ENCODE measurements at regions not wholly inside any gene's neighbourhood (a gene's known extent, or its start where the extent isn't known, plus 50 kb on each side); places are given as distances from the start of the nearest gene placed in this dataset.

- Histone ChIP-seq H3K27ac (no peak overlapping the region), H3K36me3 (no peaks in the 10 kb centered on the region), H3K4me3 (no peak overlapping the region), H3K9me3 (no peaks in the 10 kb centered on the region), H3K27me3 (no peaks in the 10 kb centered on the region), H3K4me1 (no peaks in the 10 kb centered on the region)
- no peak for DNase-seq
- TF ChIP-seq CTCF (IDR thresholded peaks at IDR 0.05) (no peak), POLR2A (IDR thresholded peaks at IDR 0.05) (no peak), POLR2AphosphoS5 (IDR thresholded peaks at IDR 0.05) (no peak), EP300 (IDR thresholded peaks at IDR 0.05) (no peak)
- 28 to 63% methylated on average over 2 of the region's 2 CpGs for WGBS, 2 donors
- intact Hi-C loops (cut with DNase I), result no loop called here
Measured at GRCh38 chr21:25002676-25003075, 604.6 kb downstream of the MRPL39 start.

- H3K9me3 ChIP-seq, result no peaks in the 10 kb centered on the region
- WGBS, 2 donors, result 36 to 39% methylated on average over 3 of the region's 3 CpGs
- H3K27ac ChIP-seq, result no peak overlapping the region
- H3K4me1 ChIP-seq, result no peaks in the 10 kb centered on the region
- intact Hi-C loops (cut with DNase I), result no loop called here
- DNase-seq, result no peak
- TF ChIP-seq EP300 (IDR thresholded peaks at IDR 0.05), result no peak
- TF ChIP-seq POLR2AphosphoS5 (IDR thresholded peaks at IDR 0.05), result no peak
- TF ChIP-seq POLR2A (IDR thresholded peaks at IDR 0.05), result no peak
- TF ChIP-seq CTCF (IDR thresholded peaks at IDR 0.05), result no peak
- H3K36me3 ChIP-seq, result no peaks in the 10 kb centered on the region
- no peaks in the 10 kb centered on the region for H3K27me3 ChIP-seq
- no peak overlapping the region for H3K4me3 ChIP-seq
Measured at GRCh38 chr21:24995216-24995615, 612.1 kb downstream of the MRPL39 start.

- no peak overlapping the region for H3K4me3 ChIP-seq
- no peaks in the 10 kb centered on the region for H3K36me3 ChIP-seq
- intact Hi-C loops (cut with DNase I), result no loop called here
- H3K27ac ChIP-seq, result no peak overlapping the region
- WGBS, 2 donors, result 82 to 85% methylated on average over 4 of the region's 4 CpGs
- no peak for TF ChIP-seq CTCF (IDR thresholded peaks at IDR 0.05)
- TF ChIP-seq POLR2AphosphoS5 (IDR thresholded peaks at IDR 0.05), result no peak
- TF ChIP-seq EP300 (IDR thresholded peaks at IDR 0.05), result no peak
- no peak for TF ChIP-seq POLR2A (IDR thresholded peaks at IDR 0.05)
- H3K27me3 ChIP-seq, result no peaks in the 10 kb centered on the region
- no peak for DNase-seq
- H3K9me3 ChIP-seq, result no peaks in the 10 kb centered on the region
- no peaks in the 10 kb centered on the region for H3K4me1 ChIP-seq
Measured at GRCh38 chr21:24994717-24995116, 612.6 kb downstream of the MRPL39 start.

- Histone ChIP-seq H3K27me3 (no peaks in the 10 kb centered on the region), H3K27ac (no peak overlapping the region), H3K4me1 (no peaks in the 10 kb centered on the region), H3K36me3 (no peaks in the 10 kb centered on the region), H3K9me3 (no peaks in the 10 kb centered on the region), H3K4me3 (no peak overlapping the region)
- intact Hi-C loops (cut with DNase I), result no loop called here
- DNase-seq, result no peak
- TF ChIP-seq POLR2AphosphoS5 (IDR thresholded peaks at IDR 0.05) (no peak), CTCF (IDR thresholded peaks at IDR 0.05) (no peak)
Measured at GRCh38 chr21:24989516-24989915, 617.8 kb downstream of the MRPL39 start.

GRCh38 chr21:24988941-24989340 is 618.3 kb downstream of the MRPL39 start:
- Histone ChIP-seq H3K4me3 (no peak overlapping the region), H3K4me1 (no peaks in the 10 kb centered on the region), H3K27me3 (no peaks in the 10 kb centered on the region), H3K9me3 (no peaks in the 10 kb centered on the region), H3K36me3 (no peaks in the 10 kb centered on the region), H3K27ac (no peak overlapping the region)
- 90 to 94% methylated on average over 8 of the region's 8 CpGs for WGBS, 2 donors
- no peak for DNase-seq
- intact Hi-C loops (cut with DNase I), result no loop called here
- TF ChIP-seq CTCF (IDR thresholded peaks at IDR 0.05), result no peak
- no peak for TF ChIP-seq POLR2A (IDR thresholded peaks at IDR 0.05)
- no peak for TF ChIP-seq EP300 (IDR thresholded peaks at IDR 0.05)
- no peak for TF ChIP-seq POLR2AphosphoS5 (IDR thresholded peaks at IDR 0.05)
